ENCODE measurements at regions not wholly inside any gene's neighbourhood (a gene's known extent, or its start where the extent isn't known, plus 50 kb on each side); places are given as distances from the start of the nearest gene placed in this dataset.

GRCh38 chr18:39033312-39033711, 1467.7 kb upstream of the CELF4 start:
- no peak overlapping the region for H3K4me3 ChIP-seq (ENCODE audit: insufficient read depth, low read depth, low read length)
- H3K27me3 ChIP-seq (ENCODE audit: control insufficient read depth, insufficient read depth, low read length): no peaks in the 10 kb centered on the region
- no peak for DNase-seq
- no peaks in the 10 kb centered on the region for H3K36me3 ChIP-seq (replicated peaks; ENCODE audit: control insufficient read depth, insufficient read depth, low read length)

GRCh38 chr18:39031647-39032046, 1466.0 kb upstream of the CELF4 start:
- Histone ChIP-seq H3K4me3 (ENCODE audit: insufficient read depth, low read depth, low read length) (no peak overlapping the region), H3K36me3 (replicated peaks; ENCODE audit: control insufficient read depth, insufficient read depth, low read length) (no peaks in the 10 kb centered on the region), H3K27me3 (ENCODE audit: control insufficient read depth, insufficient read depth, low read length) (no peaks in the 10 kb centered on the region)
- no peak for DNase-seq

GRCh38 chr18:39030124-39030655, 1464.6 kb upstream of the CELF4 start:
- H3K4me3 ChIP-seq (ENCODE audit: insufficient read depth, low read depth, low read length): no peak overlapping the region
- no peaks in the 10 kb centered on the region for H3K27me3 ChIP-seq (ENCODE audit: control insufficient read depth, insufficient read depth, low read length)
- no peaks in the 10 kb centered on the region for H3K36me3 ChIP-seq (replicated peaks; ENCODE audit: control insufficient read depth, insufficient read depth, low read length)
- DNase-seq: no peak

- H3K4me3 ChIP-seq (ENCODE audit: insufficient read depth, low read depth, low read length): no peak overlapping the region
- H3K27me3 ChIP-seq (ENCODE audit: control insufficient read depth, insufficient read depth, low read length): no peaks in the 10 kb centered on the region
- no peaks in the 10 kb centered on the region for H3K36me3 ChIP-seq (replicated peaks; ENCODE audit: control insufficient read depth, insufficient read depth, low read length)
- no peak for DNase-seq
Observed at GRCh38 chr18:39025531-39025930, 1459.9 kb upstream of the CELF4 start.

GRCh38 chr18:39019989-39020388, 1454.4 kb upstream of the CELF4 start:
- H3K4me3 ChIP-seq (ENCODE audit: insufficient read depth, low read depth, low read length): no peak overlapping the region
- DNase-seq: no peak
- H3K27me3 ChIP-seq (ENCODE audit: control insufficient read depth, insufficient read depth, low read length): no peaks in the 10 kb centered on the region
- H3K36me3 ChIP-seq (replicated peaks; ENCODE audit: control insufficient read depth, insufficient read depth, low read length): no peaks in the 10 kb centered on the region

GRCh38 chr18:39007031-39007902, 1441.7 kb upstream of the CELF4 start:
- no peaks in the 10 kb centered on the region for H3K36me3 ChIP-seq (replicated peaks; ENCODE audit: control insufficient read depth, insufficient read depth, low read length)
- no peak for DNase-seq
- H3K4me3 ChIP-seq (ENCODE audit: insufficient read depth, low read depth, low read length): no peak overlapping the region
- H3K27me3 ChIP-seq (ENCODE audit: control insufficient read depth, insufficient read depth, low read length): no peaks in the 10 kb centered on the region

GRCh38 chr18:38996056-38996455, 1430.5 kb upstream of the CELF4 start:
- DNase-seq: no peak
- H3K36me3 ChIP-seq (replicated peaks; ENCODE audit: control insufficient read depth, insufficient read depth, low read length): no peaks in the 10 kb centered on the region
- no peaks in the 10 kb centered on the region for H3K27me3 ChIP-seq (ENCODE audit: control insufficient read depth, insufficient read depth, low read length)
- no peak overlapping the region for H3K4me3 ChIP-seq (ENCODE audit: insufficient read depth, low read depth, low read length)

GRCh38 chr18:38993342-38993741, 1427.7 kb upstream of the CELF4 start:
- Histone ChIP-seq H3K36me3 (replicated peaks; ENCODE audit: control insufficient read depth, insufficient read depth, low read length) (no peaks in the 10 kb centered on the region), H3K27me3 (ENCODE audit: control insufficient read depth, insufficient read depth, low read length) (no peaks in the 10 kb centered on the region), H3K4me3 (ENCODE audit: insufficient read depth, low read depth, low read length) (no peak overlapping the region)
- no peak for DNase-seq

- H3K4me3 ChIP-seq (ENCODE audit: insufficient read depth, low read depth, low read length): no peak overlapping the region
- DNase-seq: no peak
- H3K27me3 ChIP-seq (ENCODE audit: control insufficient read depth, insufficient read depth, low read length): no peaks in the 10 kb centered on the region
- H3K36me3 ChIP-seq (replicated peaks; ENCODE audit: control insufficient read depth, insufficient read depth, low read length): no peaks in the 10 kb centered on the region
Observed at GRCh38 chr18:38984968-38985367, 1419.4 kb upstream of the CELF4 start.

GRCh38 chr18:38982072-38982471, 1416.5 kb upstream of the CELF4 start:
- no peaks in the 10 kb centered on the region for H3K36me3 ChIP-seq (replicated peaks; ENCODE audit: control insufficient read depth, insufficient read depth, low read length)
- H3K27me3 ChIP-seq (ENCODE audit: control insufficient read depth, insufficient read depth, low read length): no peaks in the 10 kb centered on the region
- DNase-seq: no peak
- no peak overlapping the region for H3K4me3 ChIP-seq (ENCODE audit: insufficient read depth, low read depth, low read length)

- no peak for DNase-seq
- H3K27me3 ChIP-seq (ENCODE audit: control insufficient read depth, insufficient read depth, low read length): no peaks in the 10 kb centered on the region
- H3K4me3 ChIP-seq (ENCODE audit: insufficient read depth, low read depth, low read length): no peak overlapping the region
- H3K36me3 ChIP-seq (replicated peaks; ENCODE audit: control insufficient read depth, insufficient read depth, low read length): no peaks in the 10 kb centered on the region
Observed at GRCh38 chr18:38981389-38981788, 1415.8 kb upstream of the CELF4 start.

GRCh38 chr18:38980420-38980819, 1414.8 kb upstream of the CELF4 start:
- no peak for DNase-seq
- Histone ChIP-seq H3K36me3 (replicated peaks; ENCODE audit: control insufficient read depth, insufficient read depth, low read length) (no peaks in the 10 kb centered on the region), H3K4me3 (ENCODE audit: insufficient read depth, low read depth, low read length) (no peak overlapping the region), H3K27me3 (ENCODE audit: control insufficient read depth, insufficient read depth, low read length) (no peaks in the 10 kb centered on the region)

- no peaks in the 10 kb centered on the region for H3K27me3 ChIP-seq (ENCODE audit: control insufficient read depth, insufficient read depth, low read length)
- no peak overlapping the region for H3K4me3 ChIP-seq (ENCODE audit: insufficient read depth, low read depth, low read length)
- H3K36me3 ChIP-seq (replicated peaks; ENCODE audit: control insufficient read depth, insufficient read depth, low read length): no peaks in the 10 kb centered on the region
- DNase-seq: no peak
Observed at GRCh38 chr18:38972571-38972970, 1407.0 kb upstream of the CELF4 start.

GRCh38 chr18:38971881-38972280, 1406.3 kb upstream of the CELF4 start:
- Histone ChIP-seq H3K27me3 (ENCODE audit: control insufficient read depth, insufficient read depth, low read length) (no peaks in the 10 kb centered on the region), H3K36me3 (replicated peaks; ENCODE audit: control insufficient read depth, insufficient read depth, low read length) (no peaks in the 10 kb centered on the region), H3K4me3 (ENCODE audit: insufficient read depth, low read depth, low read length) (no peak overlapping the region)
- no peak for DNase-seq

GRCh38 chr18:38966841-38967240, 1401.2 kb upstream of the CELF4 start:
- Histone ChIP-seq H3K27me3 (ENCODE audit: control insufficient read depth, insufficient read depth, low read length) (no peaks in the 10 kb centered on the region), H3K4me3 (ENCODE audit: insufficient read depth, low read depth, low read length) (no peak overlapping the region), H3K36me3 (replicated peaks; ENCODE audit: control insufficient read depth, insufficient read depth, low read length) (no peaks in the 10 kb centered on the region)
- no peak for DNase-seq
